GM04504 (cell line): ENCODE measurements at regions not wholly inside any gene's neighbourhood (a gene's known extent, or its start where the extent isn't known, plus 50 kb on each side); places are given as distances from the start of the nearest gene placed in this dataset.

Source experiments
- DNase-seq: peaks from one replicate; pipeline ENCODE4 v3.0.0-alpha.2; 2012; ENCODE audit warnings: low read depth

GRCh38 chr16:86773354-86773715 lies 195.0 kb downstream of the FOXL1 start:
- DNase-seq: no peak

- no peak for DNase-seq
These were observed 196.6 kb downstream of the FOXL1 start for GRCh38 chr16:86774931-86775330.

- no peak for DNase-seq
These were observed 197.2 kb downstream of the FOXL1 start for GRCh38 chr16:86775511-86775921.

- no peak for DNase-seq
These were observed 199.1 kb downstream of the FOXL1 start for GRCh38 chr16:86777381-86777946.

GRCh38 chr16:86778108-86778745 lies 199.9 kb downstream of the FOXL1 start:
- DNase-seq: no peak

- no peak for DNase-seq
These were observed 200.6 kb downstream of the FOXL1 start for GRCh38 chr16:86778978-86779377.

- DNase-seq: no peak
These were observed 202.7 kb downstream of the FOXL1 start for GRCh38 chr16:86781046-86781445.

- DNase-seq: no peak
These were observed 205.6 kb downstream of the FOXL1 start for GRCh38 chr16:86783636-86784626.

GRCh38 chr16:86786338-86786737 lies 208.0 kb downstream of the FOXL1 start:
- DNase-seq: no peak

- DNase-seq: no peak
These were observed 208.6 kb downstream of the FOXL1 start for GRCh38 chr16:86786994-86787393.

- no peak for DNase-seq
These were observed 209.2 kb downstream of the FOXL1 start for GRCh38 chr16:86787538-86787937.

- no peak for DNase-seq
These were observed 211.3 kb downstream of the FOXL1 start for GRCh38 chr16:86789621-86790051.

GRCh38 chr16:86791287-86792035 lies 213.1 kb downstream of the FOXL1 start:
- DNase-seq: no peak

GRCh38 chr16:86794216-86794864 lies 216.0 kb downstream of the FOXL1 start:
- no peak for DNase-seq

- DNase-seq: no peak
These were observed 219.4 kb downstream of the FOXL1 start for GRCh38 chr16:86797700-86798099.

- DNase-seq: no peak
These were observed 220.1 kb downstream of the FOXL1 start for GRCh38 chr16:86798247-86799041.

- no peak for DNase-seq
These were observed 221.0 kb downstream of the FOXL1 start for GRCh38 chr16:86799367-86799766.

GRCh38 chr16:86800894-86801293 lies 222.5 kb downstream of the FOXL1 start:
- DNase-seq: no peak

GRCh38 chr16:86802013-86802412 lies 223.7 kb downstream of the FOXL1 start:
- DNase-seq: no peak

GRCh38 chr16:86805188-86805587 lies 226.8 kb downstream of the FOXL1 start:
- DNase-seq: no peak
